SK-N-SH treated with all-trans-retinoic acid at 6 μM for 48 hours (cell line): ENCODE measurements at regions not wholly inside any gene's neighbourhood (a gene's known extent, or its start where the extent isn't known, plus 50 kb on each side); places are given as distances from the start of the nearest gene placed in this dataset.

ENCODE experiments used
- ATAC-seq: fragments of 200-7000 bp; cut with Tn5 transposase; 3 replicates; pipeline ENCODE4 v1.9.1; 2020; ENCODE audit warnings: mild to moderate bottlenecking, moderate library complexity
- ARNTL ChIP-seq: fragments of 450-650 bp; formaldehyde crosslinking; IDR thresholded peaks from 2 replicates; pipeline ENCODE4 v1.5.0; 2020; ENCODE audit warnings: low read depth, mild to moderate bottlenecking, moderate library complexity, borderline replicate concordance
- BACH2 ChIP-seq: fragments of 250-450 bp; sonication (Bioruptor Pico); IDR thresholded peaks from 2 replicates; pipeline ENCODE4 v1.9.0; 2021; ENCODE audit warnings: mild to moderate bottlenecking, borderline replicate concordance
- CREB5 ChIP-seq: fragments of 250-450 bp; sonication (Bioruptor Pico); IDR thresholded peaks from 2 replicates; pipeline ENCODE4 v1.5.1; 2020; ENCODE audit warnings: low read depth, mild to moderate bottlenecking, moderate library complexity
- CSDC2 ChIP-seq: fragments of 250-450 bp; sonication (Bioruptor Pico); IDR thresholded peaks from 2 replicates; pipeline ENCODE4 v1.5.0; 2020; ENCODE audit warnings: mild to moderate bottlenecking, moderate library complexity
- CSRNP3 ChIP-seq: fragments of 250-450 bp; sonication (Bioruptor Pico); IDR thresholded peaks from 2 replicates; pipeline ENCODE4 v1.5.1; 2021; ENCODE audit warnings: mild to moderate bottlenecking, moderate library complexity
- ESRRG ChIP-seq: fragments of 250-450 bp; sonication (Bioruptor Pico); IDR thresholded peaks from 2 replicates; pipeline ENCODE4 v1.6.1; 2021; ENCODE audit warnings: mild to moderate bottlenecking
- GLIS3 ChIP-seq: fragments of 250-450 bp; sonication (Bioruptor Pico); IDR thresholded peaks from 2 replicates; pipeline ENCODE4 v1.5.0; 2020; ENCODE audit warnings: mild to moderate bottlenecking, moderate library complexity
- ISL1 ChIP-seq: fragments of 250-450 bp; sonication (Bioruptor Pico); IDR thresholded peaks from 2 replicates; pipeline ENCODE4 v2.1.2; 2022; ENCODE audit warnings: mild to moderate bottlenecking, moderate library complexity
- OSR1 ChIP-seq: fragments of 250-450 bp; sonication (Bioruptor Pico); IDR thresholded peaks from 2 replicates; pipeline ENCODE4 v1.8.0; 2022; ENCODE audit warnings: moderate library complexity, mild to moderate bottlenecking, inconsistent platforms
- PATZ1 ChIP-seq: fragments of 250-450 bp; sonication (Bioruptor Pico); IDR thresholded peaks from 2 replicates; pipeline ENCODE4 v1.8.0; 2020; ENCODE audit warnings: mild to moderate bottlenecking, moderate library complexity, borderline replicate concordance
- PPARA ChIP-seq: fragments of 250-450 bp; sonication (Bioruptor Pico); IDR thresholded peaks from 2 replicates; pipeline ENCODE4 v1.5.0; 2020; ENCODE audit warnings: mild to moderate bottlenecking, borderline replicate concordance
- RARB ChIP-seq: fragments of 250-450 bp; sonication (Bioruptor Pico); IDR thresholded peaks from 2 replicates; pipeline ENCODE4 v1.8.0; 2021; ENCODE audit warnings: mild to moderate bottlenecking, moderate library complexity
- SNAI2 ChIP-seq: fragments of 250-450 bp; sonication (Bioruptor Pico); IDR thresholded peaks from 2 replicates; pipeline ENCODE4 v1.5.0; 2020; ENCODE audit warnings: mild to moderate bottlenecking, moderate library complexity
- TOX ChIP-seq: fragments of 250-450 bp; sonication (Bioruptor Pico); IDR thresholded peaks from 2 replicates; pipeline ENCODE4 v1.8.0; 2021; ENCODE audit warnings: mild to moderate bottlenecking, moderate library complexity, borderline replicate concordance
- TSHZ2 ChIP-seq: fragments of 250-450 bp; sonication (Bioruptor Pico); IDR thresholded peaks from 2 replicates; pipeline ENCODE4 v1.5.0; 2020; ENCODE audit warnings: mild to moderate bottlenecking, moderate library complexity
- ZC3H10 ChIP-seq: fragments of 250-450 bp; sonication (Bioruptor Pico); IDR thresholded peaks from 2 replicates; pipeline ENCODE4 v1.5.1; 2021; ENCODE audit warnings: mild to moderate bottlenecking, moderate library complexity
- ZFP3 ChIP-seq: fragments of 250-450 bp; sonication (Bioruptor Pico); IDR thresholded peaks from 2 replicates; pipeline ENCODE4 v1.5.0; 2020; ENCODE audit warnings: mild to moderate bottlenecking, moderate library complexity
- ZFP30 ChIP-seq: fragments of 450-650 bp; formaldehyde crosslinking; IDR thresholded peaks from 2 replicates; pipeline ENCODE4 v1.5.0; 2022; ENCODE audit warnings: mild to moderate bottlenecking, moderate library complexity
- ZNF565 ChIP-seq: fragments of 450-650 bp; formaldehyde crosslinking; conservative IDR thresholded peaks from 2 replicates; pipeline ENCODE4 v1.5.0; 2020; ENCODE audit warnings: low read depth, mild to moderate bottlenecking, moderate library complexity
- ZNF70 ChIP-seq: fragments of 450-650 bp; formaldehyde crosslinking; IDR thresholded peaks from 2 replicates; pipeline ENCODE4 v1.5.0; 2020; ENCODE audit warnings: mild to moderate bottlenecking, moderate library complexity
- ZNF8 ChIP-seq: fragments of 450-650 bp; formaldehyde crosslinking; IDR thresholded peaks from 2 replicates; pipeline ENCODE4 v1.5.0; 2020; ENCODE audit warnings: mild to moderate bottlenecking, moderate library complexity

- TF ChIP-seq CREB5 (CRISPR knock-in tag) (no peak), BACH2 (no peak), PPARA (CRISPR knock-in tag) (no peak), ISL1 (no peak), ZFP3 (CRISPR knock-in tag) (no peak), CSRNP3 (CRISPR knock-in tag) (no peak), CSDC2 (CRISPR knock-in tag) (no peak)
These were observed 55.9 kb upstream of the TMCC3 start (continued) for GRCh38 chr12:94706250-94706661.

GRCh38 chr12:94705676-94706075 is 55.3 kb upstream of the TMCC3 start:
- ATAC-seq = no peak
- TF ChIP-seq TOX (CRISPR knock-in tag) (no peak), OSR1 (CRISPR knock-in tag) (no peak), ZNF70 (CRISPR knock-in tag) (no peak), ZNF8 (no peak), ESRRG (CRISPR knock-in tag) (no peak), ZNF565 (CRISPR knock-in tag) (no peak), ZFP30 (CRISPR knock-in tag) (no peak), CREB5 (CRISPR knock-in tag) (no peak), GLIS3 (CRISPR knock-in tag) (no peak), PATZ1 (CRISPR knock-in tag) (no peak), PPARA (CRISPR knock-in tag) (no peak), ISL1 (no peak), TSHZ2 (no peak), ARNTL (no peak), SNAI2 (CRISPR knock-in tag) (no peak), CSDC2 (CRISPR knock-in tag) (no peak), BACH2 (no peak), CSRNP3 (CRISPR knock-in tag) (no peak), ZFP3 (CRISPR knock-in tag) (no peak)

GRCh38 chr12:94704452-94705306 is 54.3 kb upstream of the TMCC3 start:
- ATAC-seq = peak; percentile 37; the same call in 2 of the 3 replicates
- TF ChIP-seq RARB (CRISPR knock-in tag) (no peak), ZC3H10 (CRISPR knock-in tag) (no peak), ISL1 (peak; percentile 26)
